ENCODE measurements at regions not wholly inside any gene's neighbourhood (a gene's known extent, or its start where the extent isn't known, plus 50 kb on each side); places are given as distances from the start of the nearest gene placed in this dataset.

GRCh38 chr3:165446555-165446954, 250.4 kb upstream of the SLITRK3 start:
- no TSS peak for BruUV-seq (replicated peaks)
- intact Hi-C loops (cut with micrococcal nuclease; ENCODE audit: unreplicated experiment), result no loop called here
- H3K27me3 Mint-ChIP-seq (ENCODE audit: insufficient read depth, unreplicated experiment), result no peaks in the 10 kb centered on the region
- H3K27ac Mint-ChIP-seq (ENCODE audit: unreplicated experiment), result no peak overlapping the region
- ChIA-PET POLR2A (no interaction called here), CTCF (no interaction called here)
- H3K9me3 Mint-ChIP-seq (ENCODE audit: unreplicated experiment), result no peaks in the 10 kb centered on the region
- H3K4me1 ChIP-seq, result no peaks in the 10 kb centered on the region
- H3K4me3 Mint-ChIP-seq (ENCODE audit: unreplicated experiment), result no peak overlapping the region
- H3K36me3 ChIP-seq (ENCODE audit: control insufficient read depth, insufficient read depth, low read length), result no peaks in the 10 kb centered on the region
- no peak overlapping the region for H3K4me3 ChIP-seq (ENCODE audit: low read depth, low read length)
- no peak for TF ChIP-seq CTCF (IDR thresholded peaks at IDR 0.05; ENCODE audit: insufficient read depth in 1 of 2, low read depth in 1 of 2, low read length in 1 of 2, severe bottlenecking in 1 of 2, unreplicated experiment in 1 of 2)
- H3K9me3 ChIP-seq, result no peaks in the 10 kb centered on the region
- H3K36me3 Mint-ChIP-seq (ENCODE audit: insufficient read depth, unreplicated experiment), result no peaks in the 10 kb centered on the region
- H3K27me3 ChIP-seq (replicated peaks; ENCODE audit: control insufficient read depth, insufficient read depth, low read length), result no peaks in the 10 kb centered on the region
- H3K4me1 Mint-ChIP-seq (ENCODE audit: low read depth, unreplicated experiment), result no peaks in the 10 kb centered on the region
- DNase-seq, result no peak

- H3K36me3 ChIP-seq (ENCODE audit: control insufficient read depth, insufficient read depth, low read length), result no peaks in the 10 kb centered on the region
- Mint-ChIP-seq H3K4me3 (ENCODE audit: unreplicated experiment) (no peak overlapping the region), H3K27ac (ENCODE audit: unreplicated experiment) (no peak overlapping the region), H3K27me3 (ENCODE audit: insufficient read depth, unreplicated experiment) (no peaks in the 10 kb centered on the region), H3K4me1 (ENCODE audit: low read depth, unreplicated experiment) (no peaks in the 10 kb centered on the region), H3K36me3 (ENCODE audit: insufficient read depth, unreplicated experiment) (no peaks in the 10 kb centered on the region), H3K9me3 (ENCODE audit: unreplicated experiment) (no peaks in the 10 kb centered on the region)
- no peak for TF ChIP-seq CTCF (IDR thresholded peaks at IDR 0.05; ENCODE audit: insufficient read depth in 1 of 2, low read depth in 1 of 2, low read length in 1 of 2, severe bottlenecking in 1 of 2, unreplicated experiment in 1 of 2)
- no peaks in the 10 kb centered on the region for H3K27me3 ChIP-seq (replicated peaks; ENCODE audit: control insufficient read depth, insufficient read depth, low read length)
- no TSS peak for BruUV-seq (replicated peaks)
- no peaks in the 10 kb centered on the region for H3K9me3 ChIP-seq
- POLR2A ChIA-PET, result no interaction called here
- H3K4me1 ChIP-seq, result no peaks in the 10 kb centered on the region
- CTCF ChIA-PET, result no interaction called here
- no peak for DNase-seq
- H3K4me3 ChIP-seq (ENCODE audit: low read depth, low read length), result no peak overlapping the region
- intact Hi-C loops (cut with micrococcal nuclease; ENCODE audit: unreplicated experiment), result no loop called here
Measured at GRCh38 chr3:165444745-165445144, 248.6 kb upstream of the SLITRK3 start.

- BruUV-seq (replicated peaks), result no TSS peak
Measured at GRCh38 chr3:165443664-165444063, 247.5 kb upstream of the SLITRK3 start.

More at GRCh38 chr3:165443664-165444063, 247.5 kb upstream of the SLITRK3 start:
- Mint-ChIP-seq H3K4me1 (ENCODE audit: low read depth, unreplicated experiment) (no peaks in the 10 kb centered on the region), H3K4me3 (ENCODE audit: unreplicated experiment) (no peak overlapping the region), H3K27me3 (ENCODE audit: insufficient read depth, unreplicated experiment) (no peaks in the 10 kb centered on the region), H3K9me3 (ENCODE audit: unreplicated experiment) (no peaks in the 10 kb centered on the region), H3K27ac (ENCODE audit: unreplicated experiment) (no peak overlapping the region), H3K36me3 (ENCODE audit: insufficient read depth, unreplicated experiment) (no peaks in the 10 kb centered on the region)
- Histone ChIP-seq H3K4me1 (no peaks in the 10 kb centered on the region), H3K27me3 (replicated peaks; ENCODE audit: control insufficient read depth, insufficient read depth, low read length) (no peaks in the 10 kb centered on the region), H3K36me3 (ENCODE audit: control insufficient read depth, insufficient read depth, low read length) (no peaks in the 10 kb centered on the region), H3K9me3 (no peaks in the 10 kb centered on the region), H3K4me3 (ENCODE audit: low read depth, low read length) (no peak overlapping the region)
- CTCF ChIA-PET, result no interaction called here
- no peak for DNase-seq
- POLR2A ChIA-PET, result no interaction called here
- intact Hi-C loops (cut with micrococcal nuclease; ENCODE audit: unreplicated experiment), result no loop called here
- TF ChIP-seq CTCF (IDR thresholded peaks at IDR 0.05; ENCODE audit: insufficient read depth in 1 of 2, low read depth in 1 of 2, low read length in 1 of 2, severe bottlenecking in 1 of 2, unreplicated experiment in 1 of 2), result no peak
